Panc1 (cell line): ENCODE measurements at regions not wholly inside any gene's neighbourhood (a gene's known extent, or its start where the extent isn't known, plus 50 kb on each side); places are given as distances from the start of the nearest gene placed in this dataset.

Source experiments
- CTCF ChIP-seq: fragments of 450-650 bp; IDR thresholded peaks from 2 replicates; pipeline ENCODE4 v1.5.1; 2017; ENCODE audit warnings: mild to moderate bottlenecking
- POLR2AphosphoS5 ChIP-seq: IDR thresholded peaks from 2 replicates; pipeline ENCODE4 v1.6.1; 2012; ENCODE audit warnings: mild to moderate bottlenecking, low read depth, low read length, moderate library complexity
- REST ChIP-seq, 2 experiments: IDR thresholded peaks; 2 replicates each; pipeline ENCODE4 v1.6.1; 2011 to 2012; ENCODE audit warnings: low read depth in 2 of 2, control low read depth in 1 of 2, low read length in 1 of 2, mild to moderate bottlenecking in 1 of 2, moderate library complexity in 1 of 2; ENCODE audit not compliant: insufficient read depth in 1 of 2
- SIN3A ChIP-seq: IDR thresholded peaks from 2 replicates; pipeline ENCODE4 v1.6.1; 2012; ENCODE audit warnings: low read depth, mild to moderate bottlenecking, low read length, moderate library complexity, borderline replicate concordance; ENCODE audit not compliant: insufficient read depth
- TCF7L2 ChIP-seq: IDR thresholded peaks from 2 replicates; pipeline ENCODE4 v1.6.1; 2011; ENCODE audit warnings: mild to moderate bottlenecking, low read depth, low read length, inconsistent platforms

- TF ChIP-seq REST (IDR thresholded peaks at IDR 0.05; ENCODE audit: insufficient read depth in 1 of 2, low read depth in 2 of 2, low read length in 1 of 2), result no peak
- TF ChIP-seq CTCF, result no peak
- TF ChIP-seq POLR2AphosphoS5, result no peak
- TF ChIP-seq TCF7L2, result no peak
- TF ChIP-seq SIN3A, result no peak
Measured at GRCh38 chr5:124477062-124477461, 269.4 kb downstream of the ZNF608 start.
